SK-MEL-5 (cell line): ENCODE measurements at regions not wholly inside any gene's neighbourhood (a gene's known extent, or its start where the extent isn't known, plus 50 kb on each side); places are given as distances from the start of the nearest gene placed in this dataset.

Experiments
- DNase-seq: peaks from one replicate; pipeline ENCODE4 v3.0.0-alpha.2; 2016; ENCODE audit warnings: low read depth, low spot score
- in situ Hi-C: cut with HindIII; loops from 2 replicates; pipeline ENCODE4 v1.10.0; 2016; ENCODE audit warnings: low sequenced_read_pairs, high pct_unique_total_duplicates, low pct_unique_long_range_greater_than_20kb

DNA sequence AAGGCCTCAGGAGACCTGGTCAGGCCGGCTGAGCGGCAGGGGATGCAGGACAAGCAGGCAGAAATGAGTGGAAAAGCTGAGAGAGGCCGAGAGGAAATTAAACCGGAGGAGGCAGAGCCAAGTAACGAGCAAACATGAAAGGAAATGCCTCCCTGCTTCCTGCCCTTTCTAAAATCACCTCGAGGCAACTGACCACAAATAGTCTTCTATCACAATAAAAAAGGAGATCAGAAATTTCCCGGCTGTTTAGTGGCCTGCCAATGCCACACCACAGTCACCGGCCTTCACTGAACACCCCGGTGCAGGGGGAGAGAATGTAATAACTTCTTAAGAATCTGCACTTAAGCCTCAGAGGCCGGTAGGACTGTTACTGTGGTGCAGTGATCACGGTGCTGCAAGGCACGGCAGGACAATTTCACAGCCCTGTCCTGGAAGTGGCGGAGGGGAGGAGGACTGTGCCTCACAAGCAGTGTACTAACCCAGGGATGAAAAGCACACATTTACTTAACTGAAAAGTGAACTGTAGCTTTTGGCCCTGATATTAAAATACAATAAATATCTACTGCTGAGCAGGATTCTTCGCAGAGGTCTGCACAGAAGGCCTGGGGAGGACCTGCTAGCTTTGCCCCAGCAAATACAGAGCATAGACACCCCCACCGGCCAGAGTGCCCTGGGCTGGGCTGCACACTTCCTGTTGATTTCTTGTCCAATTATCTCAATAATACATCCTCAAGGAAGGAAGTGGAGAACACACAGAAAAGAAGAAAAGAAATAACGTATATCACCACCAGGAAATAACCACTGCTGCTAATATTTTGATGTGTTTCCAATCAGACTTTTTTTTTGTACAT is 183.5 kb upstream of the NSMCE3 start:
- in situ Hi-C loops, result no loop called here
- peak; percentile 8 for DNase-seq

DNA sequence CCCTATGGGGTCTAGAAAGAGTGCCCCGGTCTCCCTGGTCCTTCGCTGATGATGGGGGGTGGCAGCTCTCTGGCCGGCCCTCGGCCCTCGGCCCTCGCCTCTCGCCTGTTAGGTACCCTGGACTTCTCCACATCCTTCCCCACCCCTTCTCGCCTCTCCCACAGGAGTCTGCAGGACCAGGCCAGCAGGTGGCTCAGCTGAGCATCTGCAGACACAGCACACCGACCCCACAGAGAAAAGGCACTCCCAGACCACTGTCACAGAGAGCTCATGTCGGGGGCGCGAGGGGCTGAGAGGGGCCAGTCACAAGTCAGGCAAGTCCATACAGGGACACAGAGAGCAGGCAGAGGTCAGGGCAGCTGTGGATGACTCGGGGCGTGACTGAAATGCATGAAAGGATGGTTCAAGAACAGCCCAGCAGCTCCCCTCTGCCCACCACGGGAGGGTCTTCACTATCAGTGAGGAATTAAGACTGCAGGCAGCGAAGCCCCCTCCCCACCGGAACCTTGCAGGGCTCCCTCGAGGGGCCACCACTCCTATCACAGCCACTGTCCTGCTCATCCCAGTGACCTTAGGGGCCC is 181.7 kb upstream of the NSMCE3 start:
- peak; percentile 16 for DNase-seq
- in situ Hi-C loops, result no loop called here

DNA sequence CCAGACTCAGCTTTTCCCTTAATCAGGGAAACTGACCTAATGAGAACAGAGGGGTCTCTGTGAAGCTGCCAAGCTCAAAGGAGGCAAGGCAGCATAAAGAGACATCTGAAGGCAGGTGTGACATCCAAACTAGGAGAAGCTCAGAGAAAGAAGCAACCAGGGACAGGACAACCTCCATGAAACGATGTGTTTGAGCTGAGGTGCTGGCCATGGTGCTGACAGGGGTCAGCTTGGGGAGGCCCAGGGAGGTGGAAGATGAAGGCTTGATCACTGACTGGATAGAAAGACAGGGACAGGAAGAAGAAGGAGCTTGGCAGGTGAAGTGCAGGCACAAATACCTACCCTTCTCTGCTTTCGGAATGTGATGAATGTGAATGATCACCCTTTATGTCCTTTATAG is 179.5 kb upstream of the NSMCE3 start:
- no peak for DNase-seq
- in situ Hi-C loops, result no loop called here

DNA sequence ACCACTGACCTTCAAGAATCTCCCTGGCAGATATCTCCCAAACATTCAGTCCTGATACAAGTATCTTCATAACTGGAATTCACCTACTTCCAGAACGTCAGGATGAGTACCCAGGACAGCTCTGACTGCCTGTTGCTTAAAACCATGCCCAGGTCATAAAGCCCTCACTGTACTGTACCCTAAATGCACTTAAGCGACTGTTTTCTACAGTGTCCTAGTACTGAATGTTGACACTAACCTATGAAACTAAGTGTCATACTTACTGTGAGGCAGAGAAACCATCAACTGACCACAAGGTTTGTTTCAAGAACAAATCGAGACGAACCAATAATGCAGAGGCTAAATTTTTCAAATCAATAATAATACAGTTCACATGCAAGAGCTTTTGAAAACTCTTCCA is 178.7 kb upstream of the NSMCE3 start:
- no peak for DNase-seq
- in situ Hi-C loops, result no loop called here

DNA sequence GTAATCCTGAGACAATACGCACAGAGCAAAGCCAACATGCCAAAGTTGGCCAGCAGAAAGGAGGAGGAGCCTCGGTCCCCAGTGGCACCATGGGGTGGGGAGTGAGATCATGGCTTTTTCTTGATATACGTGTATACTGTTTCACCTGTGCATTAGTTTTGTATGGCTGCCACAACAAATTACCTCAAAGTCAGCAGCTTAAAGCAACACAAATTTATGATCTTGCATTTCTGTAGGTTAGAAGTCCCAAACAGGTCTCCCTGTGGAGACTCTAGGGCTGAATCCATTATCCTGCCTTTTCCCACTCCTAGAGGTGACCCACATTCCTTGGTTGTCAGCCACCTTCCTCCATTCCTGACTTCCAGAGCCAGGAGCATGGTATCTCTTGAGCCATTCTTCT is 176.9 kb upstream of the NSMCE3 start:
- DNase-seq, result no peak

DNA sequence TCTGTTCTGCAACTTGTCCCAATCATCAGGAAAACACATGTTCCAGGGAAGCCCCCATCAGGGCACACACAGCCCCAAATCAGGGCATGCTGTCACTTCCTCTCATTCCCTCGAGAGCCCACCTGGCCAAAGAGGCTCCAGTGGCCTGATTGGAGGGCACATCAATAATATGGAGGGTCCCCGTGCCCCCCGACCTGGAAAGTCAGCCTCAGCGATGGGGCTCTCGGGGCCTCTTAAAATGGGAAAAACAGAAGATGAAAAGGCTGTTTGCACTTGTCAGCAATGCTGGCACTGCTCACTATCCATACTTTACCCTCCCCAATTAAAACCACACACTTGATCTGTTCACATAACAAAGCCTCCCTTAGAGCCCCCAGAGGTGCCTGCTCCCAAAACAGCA is 172.9 kb upstream of the NSMCE3 start:
- in situ Hi-C loops, result no loop called here
- DNase-seq, result no peak

More for the DNA sequence above, 176.9 kb upstream of the NSMCE3 start:
- in situ Hi-C loops, result no loop called here

DNA sequence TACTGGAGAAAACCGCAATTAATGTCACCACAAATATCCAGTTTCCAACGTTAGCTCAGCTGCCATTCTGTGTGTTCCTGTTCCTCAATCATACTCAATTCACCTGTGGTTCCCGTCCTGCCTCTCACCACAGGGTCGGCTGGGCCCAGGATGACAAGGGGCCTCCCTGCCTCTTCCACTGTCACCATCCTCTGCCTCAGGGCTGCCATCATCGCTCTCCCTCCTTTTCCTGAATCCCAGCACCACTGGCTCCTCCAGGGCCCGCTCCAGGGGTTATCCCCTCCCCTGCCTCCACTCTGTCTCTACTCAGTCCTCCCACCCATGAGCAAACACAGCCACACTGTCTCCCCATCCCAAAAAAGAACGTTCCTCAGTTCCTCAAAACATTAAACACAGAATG is 170.9 kb upstream of the NSMCE3 start:
- no peak for DNase-seq
- in situ Hi-C loops, result no loop called here

DNA sequence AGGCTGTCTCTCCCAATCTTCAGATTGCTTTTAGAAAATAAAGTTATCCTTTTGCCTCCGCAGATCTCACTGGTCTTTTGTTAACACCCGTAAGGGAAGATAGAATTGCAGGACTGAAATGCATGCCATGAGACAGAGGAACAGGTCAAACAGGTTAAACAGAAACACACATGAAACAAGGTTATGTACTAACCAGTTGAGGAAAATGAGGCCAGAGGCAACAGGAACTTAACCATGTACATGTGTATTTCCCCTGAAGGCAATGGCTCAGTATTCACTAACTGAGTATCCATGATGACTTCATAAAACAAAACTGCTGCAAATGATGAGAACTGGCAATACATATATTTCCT is 169.1 kb upstream of the NSMCE3 start:
- DNase-seq, result no peak
- in situ Hi-C loops, result no loop called here

DNA sequence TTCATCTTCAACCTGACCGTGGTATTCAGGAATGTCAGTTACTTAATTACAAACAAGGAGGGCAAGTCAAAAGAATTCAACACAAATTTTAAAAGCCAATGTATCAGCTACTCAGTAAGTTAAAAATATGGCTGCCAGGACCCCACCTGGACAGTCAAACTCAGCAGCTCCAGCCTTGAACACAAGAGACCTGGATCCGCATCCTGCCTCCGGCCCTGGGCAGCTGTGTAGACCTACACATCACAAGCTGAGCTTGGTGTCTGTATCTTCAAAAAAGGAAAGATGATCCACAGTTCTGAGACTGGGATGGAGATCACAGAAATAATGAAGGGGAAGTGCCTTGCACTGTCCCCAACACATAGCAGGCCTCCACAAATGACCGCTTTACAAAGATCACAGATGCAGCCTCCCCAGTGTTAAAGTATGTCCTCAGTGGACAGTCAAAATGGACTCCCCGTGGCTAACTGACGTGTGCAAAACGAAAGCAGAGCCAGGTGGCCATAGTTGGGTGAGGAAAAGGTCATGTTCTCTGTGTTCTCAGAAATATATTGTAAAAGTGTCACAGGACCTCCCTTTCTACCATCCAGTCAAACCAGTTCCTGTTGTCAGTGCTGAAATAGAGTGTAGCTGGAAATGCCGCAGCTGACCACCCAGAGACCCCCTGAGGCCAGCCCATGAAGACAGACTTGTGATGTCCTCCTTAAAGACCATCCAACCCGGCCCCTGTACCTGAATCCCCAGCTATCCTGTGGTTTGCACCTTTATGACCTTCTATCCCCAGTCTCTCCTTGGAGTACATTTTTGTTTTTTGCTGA is 168.5 kb upstream of the NSMCE3 start:
- no peak for DNase-seq
- in situ Hi-C loops, result no loop called here

DNA sequence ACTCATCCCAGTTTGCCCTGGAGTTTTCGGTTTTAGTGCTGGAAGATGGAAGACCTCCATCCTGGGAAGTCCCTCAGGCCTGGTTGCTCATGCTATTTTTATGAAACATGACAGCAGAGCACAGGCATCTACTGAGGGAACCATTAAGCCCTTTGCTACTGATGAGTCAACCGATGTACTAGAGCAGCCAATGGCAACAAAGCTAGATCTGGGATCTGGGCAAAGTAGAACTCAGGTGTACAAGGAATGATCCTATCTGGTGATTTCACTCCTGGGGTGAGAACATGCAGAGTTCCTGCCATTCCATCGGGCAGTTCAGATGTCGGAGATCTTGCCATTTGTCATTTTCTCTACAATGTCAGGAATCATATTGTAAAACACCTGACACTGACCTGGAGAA is 166.2 kb upstream of the NSMCE3 start:
- in situ Hi-C loops, result no loop called here
- no peak for DNase-seq

DNA sequence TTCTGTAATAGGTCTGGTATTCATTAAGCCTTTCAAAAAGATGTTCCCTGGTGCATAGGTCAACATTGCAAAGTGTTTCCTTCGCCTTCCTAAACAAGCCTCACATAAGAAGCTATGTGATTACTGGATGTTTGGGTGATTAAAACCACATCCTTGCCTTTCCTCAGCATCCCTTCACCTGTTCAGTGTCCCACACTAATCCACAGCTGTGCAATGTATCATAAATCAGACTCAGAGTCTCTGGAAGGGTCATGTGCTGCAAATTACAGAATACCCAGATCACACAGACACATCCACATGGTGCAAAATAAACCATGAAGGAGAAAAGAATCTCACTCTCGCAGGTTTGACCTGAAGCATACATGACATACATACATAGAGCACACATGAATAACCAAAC is 164.7 kb upstream of the NSMCE3 start:
- DNase-seq, result no peak
- in situ Hi-C loops, result no loop called here

DNA sequence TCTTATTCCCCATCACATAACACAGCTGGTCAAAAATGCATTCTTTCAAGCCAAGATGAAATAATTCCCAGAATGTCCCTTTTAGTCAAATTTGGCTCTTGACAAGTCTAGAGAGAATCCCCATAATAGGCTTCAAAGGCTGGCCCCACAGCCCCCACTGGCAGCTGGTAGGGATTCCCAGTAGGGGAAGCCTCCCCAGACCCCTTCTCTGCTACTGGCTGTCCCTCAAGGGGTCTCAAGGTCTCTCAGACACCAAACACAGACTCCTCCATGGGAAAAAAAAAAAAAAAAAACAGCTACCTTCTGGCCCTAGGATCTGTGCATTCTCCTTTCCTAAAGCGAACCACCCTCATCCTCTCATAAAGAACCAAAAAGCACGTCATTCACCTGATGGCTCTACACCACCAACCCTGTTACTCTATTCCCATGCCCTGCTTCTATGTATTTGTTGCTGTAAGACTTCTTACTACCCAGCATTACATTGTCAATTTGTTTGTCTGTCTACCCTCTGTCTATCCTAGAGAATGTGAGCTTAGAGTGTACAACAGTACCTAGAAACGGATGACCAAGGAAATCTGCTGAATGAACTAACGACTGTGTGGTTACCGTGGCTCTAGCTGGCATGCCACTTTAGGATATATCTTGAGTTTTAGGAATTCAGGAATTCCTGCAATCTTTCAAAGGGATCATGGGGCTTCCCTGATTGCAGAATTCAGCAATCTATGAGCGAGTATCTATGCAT is 164.1 kb upstream of the NSMCE3 start:
- in situ Hi-C loops, result no loop called here
- no peak for DNase-seq

DNA sequence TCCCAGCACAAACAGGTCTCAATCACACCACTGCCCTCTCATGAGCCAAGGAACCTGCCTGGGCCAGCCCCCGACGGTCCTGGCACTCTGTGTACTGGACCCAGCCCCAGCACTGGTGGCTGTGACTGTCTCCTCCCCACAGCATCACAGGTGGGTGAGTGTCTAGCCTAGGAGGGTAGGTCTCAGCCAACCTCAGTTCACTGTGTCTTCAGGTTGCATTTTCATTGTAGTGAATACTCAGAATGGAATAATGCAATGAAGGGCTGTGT is 163.4 kb upstream of the NSMCE3 start:
- no peak for DNase-seq
- in situ Hi-C loops, result no loop called here

DNA sequence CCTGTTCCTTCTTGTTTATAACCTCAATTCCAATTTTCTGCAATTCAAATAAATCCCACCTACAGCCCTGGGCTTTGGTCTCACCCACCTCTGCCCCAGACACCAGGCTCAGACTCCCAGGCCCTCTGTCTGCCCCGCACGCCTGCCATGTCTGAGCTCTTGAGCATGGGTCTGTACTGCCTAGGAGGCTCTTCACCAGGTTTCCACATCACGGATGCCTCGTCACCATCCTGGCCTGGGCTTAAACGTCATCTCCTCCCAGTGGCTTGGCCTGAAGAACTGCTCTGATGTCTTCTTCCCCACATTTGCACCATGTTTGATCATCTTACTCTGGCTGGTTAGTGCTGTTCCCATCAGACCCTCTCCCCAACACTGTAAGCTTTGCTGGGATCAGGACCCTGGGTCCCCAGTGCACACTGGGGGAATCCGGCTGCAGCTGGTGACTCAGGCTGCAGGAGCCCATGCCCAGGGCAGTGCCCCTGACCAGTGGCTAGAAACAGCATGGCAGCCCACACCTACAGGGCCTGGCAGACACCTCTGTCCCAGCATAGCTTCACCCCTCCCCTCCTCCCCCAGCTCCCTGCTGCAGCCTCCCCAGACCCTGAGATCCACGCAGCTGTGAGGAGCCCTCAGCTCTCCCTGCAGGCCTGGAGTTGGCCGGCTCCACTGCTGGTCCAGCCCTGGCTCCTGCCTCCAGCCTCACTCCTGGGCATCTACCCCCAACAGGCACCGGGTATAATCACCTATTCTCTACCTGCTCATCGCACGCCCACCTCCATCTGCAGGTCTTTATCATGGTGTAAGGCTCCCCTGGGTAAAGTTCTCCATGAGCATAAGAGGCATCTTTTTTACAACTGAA is 162.8 kb upstream of the NSMCE3 start:
- DNase-seq, result no peak
- in situ Hi-C loops, result no loop called here

DNA sequence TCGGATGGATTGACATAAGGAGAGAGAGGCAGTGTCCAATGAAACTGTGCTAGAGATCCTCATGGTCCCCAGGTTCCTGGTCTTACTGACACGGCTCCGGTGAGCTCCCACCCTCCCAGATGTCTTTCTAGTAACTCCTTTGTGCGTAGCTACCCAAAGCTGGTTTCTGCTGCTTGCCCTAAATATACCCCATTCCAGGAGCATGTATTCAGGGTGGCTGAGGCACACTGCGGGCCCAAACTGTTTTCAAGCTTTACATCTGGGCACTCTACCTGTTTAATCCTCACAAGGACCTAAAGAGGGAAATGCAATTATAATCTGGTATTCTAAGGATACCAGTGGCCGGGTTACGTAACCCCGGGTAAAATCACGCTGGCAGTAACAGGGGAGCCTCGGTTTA is 161.2 kb upstream of the NSMCE3 start:
- DNase-seq, result no peak
- in situ Hi-C loops, result no loop called here

DNA sequence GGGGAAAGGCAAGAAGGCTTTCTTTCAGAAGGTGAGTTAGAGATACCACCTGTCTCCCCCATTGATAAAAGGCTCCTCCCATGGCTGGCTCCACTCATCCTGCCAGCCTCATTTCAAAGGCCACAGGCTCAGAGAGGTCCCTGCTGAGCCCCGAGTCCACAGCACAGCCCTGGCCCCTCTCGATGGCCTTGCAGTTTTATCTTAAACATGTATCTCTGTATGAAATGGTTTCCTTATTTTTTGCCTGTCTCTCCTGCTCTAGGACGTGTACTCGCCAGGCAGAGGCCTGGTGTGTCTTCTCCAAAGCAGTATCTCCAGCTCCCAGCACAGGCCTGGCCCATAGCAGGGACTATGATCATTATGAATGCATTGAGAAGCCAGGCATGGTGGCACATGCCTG is 160.5 kb upstream of the NSMCE3 start:
- in situ Hi-C loops, result no loop called here
- DNase-seq, result no peak

DNA sequence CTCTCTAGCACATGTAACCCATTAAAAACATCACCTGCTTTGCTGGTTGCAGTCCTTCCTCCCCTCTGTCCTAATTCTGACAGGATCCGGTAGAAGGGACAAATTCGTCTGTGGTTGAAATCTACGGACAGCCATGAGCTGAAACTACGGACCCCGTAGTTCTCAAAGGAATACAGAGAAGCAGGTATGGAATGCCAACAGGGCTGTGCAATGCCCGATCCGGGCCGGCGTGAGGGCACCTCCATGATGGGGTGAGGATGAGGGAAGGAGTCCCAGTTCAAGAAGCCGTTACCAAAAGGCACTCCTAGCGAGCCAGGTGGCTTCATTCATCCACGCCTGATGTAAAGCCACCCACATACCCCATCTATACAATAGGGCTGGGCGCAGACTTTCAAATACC is 160.0 kb upstream of the NSMCE3 start:
- in situ Hi-C loops, result no loop called here
- no peak for DNase-seq
